ENCODE measurements at regions not wholly inside any gene's neighbourhood (a gene's known extent, or its start where the extent isn't known, plus 50 kb on each side); places are given as distances from the start of the nearest gene placed in this dataset.

DNA sequence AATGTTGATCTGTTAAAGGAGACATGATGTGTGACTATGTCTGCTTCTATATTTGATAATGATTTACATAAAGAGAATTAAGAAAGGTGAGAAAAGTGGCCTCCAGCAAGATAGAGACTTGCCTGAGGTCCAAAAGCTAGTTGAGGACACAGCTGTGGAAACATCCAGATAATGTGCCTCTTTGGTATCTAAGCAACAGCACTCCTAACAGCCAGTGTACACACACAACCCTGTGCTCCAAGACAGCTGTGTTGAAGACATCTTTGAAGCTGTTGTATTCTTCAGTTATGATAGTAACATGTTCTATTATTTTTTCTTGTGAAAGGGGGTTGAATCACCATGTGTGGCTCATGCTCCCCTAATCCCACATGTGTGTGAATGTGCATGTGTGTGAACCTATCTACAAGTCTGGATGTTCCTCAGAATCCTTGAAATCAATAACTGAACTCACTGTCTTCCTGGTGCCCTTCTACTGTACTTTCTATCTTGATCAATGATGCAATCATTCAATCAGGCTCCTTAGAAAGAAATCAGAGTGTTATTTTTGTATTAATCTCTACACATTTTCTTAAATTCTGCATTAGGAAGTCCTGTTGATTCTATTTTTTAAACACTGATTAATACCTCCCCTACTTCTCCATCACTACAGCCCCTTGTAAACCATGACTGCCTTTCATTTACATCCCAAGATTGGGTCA lies 116.7 kb upstream of the SSTR4 start:
- DNase-seq (ENCODE audit: low spot score) = no peak

DNA sequence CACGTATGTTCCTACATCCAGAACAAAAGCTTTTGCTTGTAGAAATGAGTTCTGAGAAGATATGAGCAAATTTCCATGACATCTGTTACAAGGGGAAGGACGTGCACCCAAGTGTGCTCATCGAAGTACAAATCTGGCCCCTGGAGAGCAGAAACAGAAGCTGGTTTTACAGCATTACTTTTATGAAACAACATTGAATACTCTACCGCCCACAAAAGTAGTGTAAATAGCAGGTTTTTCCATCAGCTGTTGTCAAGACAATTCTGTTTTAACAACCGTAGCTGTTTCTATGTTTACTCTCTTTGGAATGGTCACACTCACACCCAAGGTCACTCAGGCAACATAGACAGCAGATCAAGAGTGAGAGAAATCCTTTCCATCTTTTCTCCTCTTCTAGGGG lies 114.2 kb upstream of the SSTR4 start:
- DNase-seq (ENCODE audit: low spot score) = no peak

GRCh38 chr20:22921595-22922421 lies 113.3 kb upstream of the SSTR4 start:
- no peak for DNase-seq (ENCODE audit: low spot score)

GRCh38 chr20:22922987-22923386 lies 112.1 kb upstream of the SSTR4 start:
- no peak for DNase-seq (ENCODE audit: low spot score)

DNA sequence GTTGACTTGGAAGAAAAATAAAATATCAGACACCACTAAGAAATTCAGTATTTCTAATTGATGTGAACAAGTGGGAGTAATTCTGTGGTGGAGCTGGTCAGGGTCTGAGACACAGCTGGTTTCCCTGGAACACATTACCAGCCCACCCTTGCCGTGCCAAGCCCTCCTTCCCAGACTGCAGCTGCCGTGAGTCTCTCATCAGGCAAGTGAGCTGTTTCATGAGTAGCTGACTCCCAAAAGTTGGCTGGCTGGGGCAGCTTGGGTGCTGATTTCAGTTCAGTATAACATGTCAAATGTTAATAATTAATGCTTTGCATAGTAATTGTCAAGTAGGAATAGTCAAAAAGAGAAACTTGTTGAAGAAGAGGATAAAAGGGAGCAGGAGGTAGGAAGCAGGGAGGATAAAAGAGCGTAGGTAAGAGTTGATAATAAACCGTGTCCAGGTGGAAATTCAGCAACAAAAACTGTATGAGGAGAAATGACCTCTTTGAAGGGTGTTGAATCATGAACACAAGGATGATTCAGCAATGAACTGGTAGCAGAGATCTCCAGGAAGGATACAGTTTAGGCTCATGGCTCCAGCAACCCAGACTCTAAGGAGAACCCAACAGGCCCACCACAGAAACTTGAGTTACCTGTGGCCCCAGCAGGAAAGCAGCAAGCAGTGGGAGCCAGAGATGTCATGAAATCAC lies 110.9 kb upstream of the SSTR4 start:
- no peak for DNase-seq (ENCODE audit: low spot score)

DNA sequence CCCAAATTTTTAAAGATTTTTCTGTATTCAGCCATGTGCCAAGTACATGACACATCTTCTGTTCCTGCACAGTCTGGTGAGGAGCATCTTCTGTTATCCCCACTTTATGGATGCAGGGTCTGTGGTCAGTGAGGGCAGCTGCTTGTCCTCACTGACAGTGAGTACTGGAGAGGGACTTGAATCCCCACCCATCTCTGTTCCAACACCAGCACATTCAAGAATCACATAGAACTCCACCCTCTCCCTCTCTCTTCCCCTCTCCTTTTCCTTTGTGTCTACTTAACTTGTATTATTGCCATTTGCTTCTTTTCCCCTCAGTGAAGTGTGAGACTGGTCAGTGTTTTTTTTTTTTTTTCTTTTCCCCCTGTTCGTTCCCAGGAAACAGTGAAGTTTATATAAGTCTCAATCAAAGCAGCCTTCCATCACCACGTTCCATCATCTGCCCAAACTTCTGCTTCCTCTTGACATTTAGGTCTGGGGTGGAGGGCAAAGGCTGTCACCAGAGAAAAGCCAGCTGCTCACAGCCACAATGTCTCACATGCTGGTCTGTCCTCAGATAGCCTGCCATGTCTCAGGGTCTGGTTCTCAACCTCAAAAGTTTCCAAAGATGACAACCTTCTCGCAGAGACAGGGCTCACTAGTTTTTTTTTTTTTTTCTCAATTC lies 110.0 kb upstream of the SSTR4 start:
- DNase-seq (ENCODE audit: low spot score) = no peak

GRCh38 chr20:22925613-22925983 lies 109.5 kb upstream of the SSTR4 start:
- no peak for DNase-seq (ENCODE audit: low spot score)

DNA sequence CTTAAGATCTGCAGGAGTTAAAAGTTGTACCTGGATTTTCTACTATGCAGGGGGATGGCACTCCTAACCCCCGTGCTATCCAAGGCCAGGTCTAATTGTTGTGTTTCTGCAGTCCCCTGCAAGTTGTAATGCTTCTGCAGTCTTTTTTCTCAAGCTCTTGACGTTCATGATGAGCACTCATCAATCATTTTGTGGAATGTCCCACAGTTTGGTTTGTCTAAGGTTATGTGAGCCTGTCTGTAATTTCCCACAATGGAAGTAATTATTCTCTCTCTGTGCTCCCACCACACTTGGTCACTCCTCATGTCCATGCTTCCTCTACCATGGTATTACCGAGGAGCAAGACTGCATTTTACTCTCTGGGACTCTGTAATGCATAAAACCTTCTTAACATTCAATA lies 107.6 kb upstream of the SSTR4 start:
- DNase-seq (ENCODE audit: low spot score) = no peak

DNA sequence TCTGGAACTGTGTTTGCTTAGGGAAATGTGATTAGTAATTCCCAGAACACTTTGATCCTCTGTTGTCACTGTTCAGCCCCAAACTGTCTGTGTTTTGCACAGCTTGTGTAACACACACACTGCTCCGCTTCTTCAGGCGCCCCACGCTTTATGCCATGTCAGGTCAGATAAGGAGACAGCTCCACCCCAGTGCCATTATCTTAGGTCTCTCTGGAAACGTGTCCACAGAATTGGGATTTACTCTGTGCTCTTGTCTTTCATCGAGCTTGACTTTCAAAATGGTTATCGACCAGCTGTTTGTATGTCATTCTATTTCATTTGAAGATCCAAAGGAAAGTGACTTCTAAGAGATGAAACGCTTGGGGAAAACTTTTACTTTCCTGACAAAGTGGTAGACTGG lies 106.4 kb upstream of the SSTR4 start:
- DNase-seq (ENCODE audit: low spot score) = no peak

DNA sequence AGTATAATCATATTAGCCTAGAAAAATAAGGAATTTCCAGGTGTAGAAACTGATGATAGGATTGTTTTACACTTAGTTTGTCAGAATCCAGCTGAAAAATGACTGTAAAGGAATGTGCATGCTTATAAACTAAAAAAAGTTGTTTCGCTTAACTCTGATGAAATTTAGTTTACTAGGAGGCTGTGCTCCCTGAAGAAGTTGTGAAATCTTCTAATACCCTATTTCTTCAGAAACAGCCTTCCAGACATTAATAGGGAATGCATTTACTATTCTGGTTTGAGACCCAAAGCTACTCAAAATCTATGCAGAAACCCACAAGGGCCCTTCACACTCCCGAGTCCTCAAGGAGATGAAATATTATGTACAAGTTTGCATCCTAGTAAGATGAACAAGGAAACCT lies 105.5 kb upstream of the SSTR4 start:
- no peak for DNase-seq (ENCODE audit: low spot score)

DNA sequence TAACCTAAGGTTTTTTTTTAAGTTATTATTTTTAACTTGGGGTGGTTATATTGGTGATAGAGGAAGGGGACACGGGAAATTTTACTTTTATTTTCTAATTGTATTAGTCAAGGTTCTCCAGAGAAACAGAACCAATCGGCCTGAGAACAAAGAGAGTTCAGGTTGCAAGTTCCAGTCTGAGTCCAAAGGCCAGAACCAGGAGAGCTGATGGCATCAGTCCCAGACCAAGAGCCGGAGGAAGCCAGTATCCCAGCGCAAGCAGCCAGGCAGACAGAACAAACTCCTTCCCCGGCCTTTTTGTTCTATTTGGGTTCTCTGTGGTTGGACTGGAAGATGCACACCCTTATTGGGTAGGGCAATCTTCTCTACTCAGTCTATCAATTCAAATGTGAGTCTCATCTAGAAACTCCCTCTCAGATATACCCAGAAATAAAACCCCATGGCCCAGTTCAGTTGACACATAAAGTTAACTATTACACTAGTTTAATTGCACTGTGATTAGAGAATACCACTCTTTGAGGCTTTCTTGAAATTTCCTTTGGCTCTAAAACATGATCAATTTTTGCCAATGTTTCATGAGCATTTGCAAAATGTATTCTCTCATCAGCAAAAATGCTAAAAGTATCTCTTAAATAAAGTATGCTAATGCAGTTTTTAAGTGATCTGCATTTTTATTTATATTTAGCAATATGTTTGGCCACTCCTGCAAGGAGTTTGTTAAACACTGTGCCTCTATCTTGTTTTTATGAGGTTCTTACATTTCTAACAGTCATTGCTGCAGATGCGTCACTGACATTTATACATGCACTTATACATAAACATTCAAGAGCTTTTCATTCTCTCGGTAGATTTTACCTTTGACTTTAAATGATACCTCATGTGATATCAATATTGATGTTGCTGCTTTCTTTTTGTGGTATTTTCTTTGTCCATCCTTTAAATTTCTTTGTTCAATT lies 103.2 kb upstream of the SSTR4 start:
- DNase-seq (ENCODE audit: low spot score) = no peak

- DNase-seq (ENCODE audit: low spot score) = no peak
Measured at GRCh38 chr20:22939181-22939580, 95.9 kb upstream of the SSTR4 start.

- no peak for DNase-seq (ENCODE audit: low spot score)
Measured at GRCh38 chr20:22940350-22940749, 94.8 kb upstream of the SSTR4 start.

GRCh38 chr20:22941550-22941949 lies 93.6 kb upstream of the SSTR4 start:
- no peak for DNase-seq (ENCODE audit: low spot score)

DNA sequence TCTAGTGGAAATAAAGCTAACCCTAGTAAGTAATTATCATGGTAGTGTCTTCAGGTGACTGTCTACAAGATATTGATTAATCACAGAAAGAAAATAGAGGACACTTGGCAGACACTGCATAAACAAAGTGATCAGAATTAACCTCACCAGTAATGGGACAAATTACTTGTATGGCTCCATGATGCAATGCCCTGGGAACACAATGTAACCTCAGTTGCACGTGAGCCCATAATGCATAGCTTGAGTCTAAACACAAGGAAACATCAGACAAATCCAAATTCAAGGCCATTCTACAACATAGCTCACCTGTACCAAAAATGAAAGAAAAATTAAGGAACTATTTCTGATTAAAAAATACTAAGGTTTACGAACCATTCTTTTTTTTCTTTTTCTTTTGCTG lies 92.4 kb upstream of the SSTR4 start:
- no peak for DNase-seq (ENCODE audit: low spot score)

DNA sequence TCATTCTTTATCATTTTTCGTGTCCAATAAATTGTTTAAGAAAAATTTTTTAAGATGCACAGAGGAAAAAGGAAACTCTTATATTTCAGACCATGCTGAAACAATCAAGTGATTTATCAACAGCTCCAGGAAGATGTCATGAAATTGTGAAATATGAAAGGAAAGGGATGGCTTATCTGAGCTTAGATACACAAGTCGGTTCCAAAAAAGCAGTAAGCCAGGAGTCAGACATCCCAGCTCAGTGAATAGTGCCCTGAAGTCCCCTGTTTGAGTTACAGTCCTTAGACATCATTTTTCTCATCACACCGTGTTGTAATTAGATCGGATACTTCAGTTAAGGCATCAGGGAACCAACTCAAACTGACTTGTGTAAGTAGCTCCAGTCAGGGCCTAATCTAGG lies 91.0 kb upstream of the SSTR4 start:
- DNase-seq (ENCODE audit: low spot score) = no peak

DNA sequence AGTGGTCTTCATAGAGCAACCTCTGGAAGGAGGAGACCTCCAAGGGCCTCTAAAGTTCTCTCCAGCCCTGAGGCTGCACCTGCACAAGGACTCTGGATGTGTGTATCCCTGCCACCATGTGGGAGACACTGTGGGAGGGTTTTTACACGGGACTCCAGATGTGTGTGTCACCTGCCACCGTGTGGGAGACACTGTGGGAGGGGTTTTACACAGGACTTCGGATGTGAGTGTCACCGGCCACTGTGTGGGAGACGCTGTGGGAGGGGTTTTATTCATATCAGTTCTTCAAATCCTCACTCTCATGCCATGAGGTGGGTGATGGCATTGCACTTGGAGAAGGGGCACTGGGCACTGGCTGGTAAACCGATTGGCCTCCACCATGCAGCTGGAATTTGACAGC lies 90.2 kb upstream of the SSTR4 start:
- DNase-seq (ENCODE audit: low spot score) = no peak

DNA sequence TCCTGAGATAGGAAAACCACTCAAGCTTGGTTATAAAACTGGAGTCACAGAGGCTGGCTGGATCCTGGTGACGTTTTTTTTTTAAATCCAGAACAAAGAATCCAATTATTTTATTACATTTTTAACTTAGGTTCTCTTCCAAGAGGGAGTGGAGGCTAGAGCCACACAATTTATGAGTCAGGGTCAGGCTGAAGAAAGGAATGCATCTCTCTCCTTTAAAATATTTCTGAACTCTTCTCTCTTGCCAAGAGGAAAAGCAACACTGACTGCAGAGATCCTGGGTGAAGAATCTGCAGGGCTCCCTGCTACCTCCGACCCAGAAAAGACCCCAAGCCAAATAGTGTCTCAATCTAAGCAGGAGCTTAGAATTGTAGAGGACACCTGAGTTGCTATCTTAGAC lies 88.5 kb upstream of the SSTR4 start:
- DNase-seq (ENCODE audit: low spot score) = no peak

GRCh38 chr20:22949331-22950109 lies 85.6 kb upstream of the SSTR4 start:
- DNase-seq (ENCODE audit: low spot score) = no peak

DNA sequence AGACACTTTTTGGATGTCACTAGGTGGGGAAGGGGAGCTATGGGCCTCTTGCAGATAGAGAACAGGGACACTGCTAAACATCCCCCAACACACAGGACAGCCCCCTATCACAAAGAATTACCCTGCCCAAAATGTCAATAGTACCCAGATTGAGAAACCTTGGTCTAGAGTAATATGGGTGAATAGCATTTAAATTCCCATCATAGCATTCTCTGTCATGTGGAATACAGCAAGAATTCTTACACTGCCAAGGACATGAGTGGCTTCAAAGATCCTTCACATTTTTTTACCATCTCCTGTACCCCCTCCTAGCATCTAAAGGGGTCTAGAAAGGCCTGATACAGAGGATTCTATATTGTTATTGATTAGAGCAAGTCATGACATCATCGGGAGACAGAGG lies 83.1 kb upstream of the SSTR4 start:
- no peak for DNase-seq (ENCODE audit: low spot score)

- no peak for DNase-seq (ENCODE audit: low spot score)
Measured at GRCh38 chr20:22954661-22955060, 80.5 kb upstream of the SSTR4 start.
